DOHH2 (cell line): ENCODE measurements at regions not wholly inside any gene's neighbourhood (a gene's known extent, or its start where the extent isn't known, plus 50 kb on each side); places are given as distances from the start of the nearest gene placed in this dataset.

ENCODE experiments used
- H3F3A ChIP-seq: fragments of 200-600 bp; sonication (generic), shearing (Covaris generic); 2 replicates; pipeline ENCODE4 v1.6.0; 2016; ENCODE audit warnings: antibody characterized with exemption, mild to moderate bottlenecking; ENCODE audit not compliant: control insufficient read depth, insufficient read depth
- H3K27ac ChIP-seq: fragments of 200-600 bp; sonication (generic); 2 replicates; pipeline ENCODE4 v1.5.1; 2014; ENCODE audit warnings: low read depth, mild to moderate bottlenecking, low read length, moderate library complexity
- H3K27me3 ChIP-seq: fragments of 200-600 bp; sonication (generic); 2 replicates; pipeline ENCODE4 v1.6.1; 2014; ENCODE audit warnings: mild to moderate bottlenecking, low read length, mixed read lengths; ENCODE audit not compliant: control insufficient read depth
- H3K36me3 ChIP-seq: fragments of 200-600 bp; sonication (generic); 2 replicates; pipeline ENCODE4 v1.6.1; 2014; ENCODE audit warnings: mild to moderate bottlenecking, low read length, moderate library complexity, mixed read lengths; ENCODE audit not compliant: control insufficient read depth
- H3K4me1 ChIP-seq: fragments of 200-600 bp; sonication (generic); 2 replicates; pipeline ENCODE4 v1.6.1; 2014; ENCODE audit warnings: mild to moderate bottlenecking, low read length, mixed read lengths; ENCODE audit not compliant: control insufficient read depth
- H3K4me2 ChIP-seq: fragments of 200-600 bp; sonication (generic); 2 replicates; pipeline ENCODE4 v1.6.0; 2014; ENCODE audit warnings: mild to moderate bottlenecking, low read length, moderate library complexity
- H3K4me3 ChIP-seq: fragments of 200-600 bp; sonication (generic); 2 replicates; pipeline ENCODE4 v1.5.1; 2014; ENCODE audit warnings: mild to moderate bottlenecking, low read length, mixed read lengths
- H3K79me2 ChIP-seq: fragments of 200-600 bp; sonication (generic); 2 replicates; pipeline ENCODE4 v1.6.1; 2014; ENCODE audit warnings: mild to moderate bottlenecking, low read length, mixed read lengths; ENCODE audit not compliant: control insufficient read depth
- H3K9me2 ChIP-seq: fragments of 200-600 bp; sonication (generic); replicated peaks from 2 replicates; pipeline ENCODE4 v1.6.1; 2014; ENCODE audit warnings: mild to moderate bottlenecking, low read length, mixed read lengths; ENCODE audit not compliant: control insufficient read depth
- H3K9me3 ChIP-seq: fragments of 200-600 bp; sonication (generic); 2 replicates; pipeline ENCODE4 v1.6.1; 2014; ENCODE audit warnings: antibody characterized with exemption, low read length, mixed read lengths; ENCODE audit not compliant: control insufficient read depth, insufficient read depth
- H4K20me1 ChIP-seq: fragments of 200-600 bp; sonication (generic); 2 replicates; pipeline ENCODE4 v1.6.0; 2014; ENCODE audit warnings: low read depth, mild to moderate bottlenecking, antibody characterized with exemption, low read length, moderate library complexity; ENCODE audit not compliant: control insufficient read depth, insufficient read depth
- CTCF ChIP-seq: fragments of 200-600 bp; sonication (generic); IDR thresholded peaks from one replicate; pipeline ENCODE4 v1.5.1; 2014; ENCODE audit warnings: antibody characterized with exemption, mild to moderate bottlenecking, low read depth, low read length; ENCODE audit not compliant: poor library complexity, severe bottlenecking
- EZH2phosphoT487 ChIP-seq: fragments of 200-600 bp; sonication (generic); IDR thresholded peaks from 2 replicates; pipeline ENCODE4 v1.6.1; 2017; ENCODE audit warnings: borderline replicate concordance, mild to moderate bottlenecking, antibody characterized with exemption, low read length, moderate library complexity, mixed read lengths

GRCh38 chr2:119062652-119063051, 95.9 kb downstream of the C1QL2 start:
- no peaks in the 10 kb centered on the region for H3K36me3 ChIP-seq
- no peaks in the 10 kb centered on the region for H4K20me1 ChIP-seq
- no peaks in the 10 kb centered on the region for H3K9me3 ChIP-seq
- H3K4me3 ChIP-seq: no peak overlapping the region
- H3K27ac ChIP-seq: no peak overlapping the region
- no peaks in the 10 kb centered on the region for H3K4me1 ChIP-seq
- H3F3A ChIP-seq: no peaks in the 10 kb centered on the region
- H3K27me3 ChIP-seq: no peaks in the 10 kb centered on the region; the same call in 1 of the 2 replicates
- H3K9me2 ChIP-seq: no peaks in the 10 kb centered on the region
- no peak overlapping the region for H3K4me2 ChIP-seq
- H3K79me2 ChIP-seq: no peaks in the 10 kb centered on the region
- no peak for TF ChIP-seq CTCF
- TF ChIP-seq EZH2phosphoT487: no peak

GRCh38 chr2:119062179-119062578, 96.4 kb downstream of the C1QL2 start:
- no peaks in the 10 kb centered on the region for H3K36me3 ChIP-seq
- no peak for TF ChIP-seq CTCF
- TF ChIP-seq EZH2phosphoT487: no peak
- H3K9me3 ChIP-seq: no peaks in the 10 kb centered on the region
- H3K4me2 ChIP-seq: no peak overlapping the region
- H3K27ac ChIP-seq: no peak overlapping the region
- H3K9me2 ChIP-seq: no peaks in the 10 kb centered on the region
- H3K4me1 ChIP-seq: no peaks in the 10 kb centered on the region
- no peaks in the 10 kb centered on the region for H3K79me2 ChIP-seq
- no peaks in the 10 kb centered on the region for H4K20me1 ChIP-seq
- no peaks in the 10 kb centered on the region for H3F3A ChIP-seq
- no peaks in the 10 kb centered on the region; the same call in 1 of the 2 replicates for H3K27me3 ChIP-seq
- H3K4me3 ChIP-seq: no peak overlapping the region

- Histone ChIP-seq H3K9me3 (no peaks in the 10 kb centered on the region), H3K4me1 (no peaks in the 10 kb centered on the region), H3K9me2 (no peaks in the 10 kb centered on the region)
Measured at GRCh38 chr2:119059940-119060339, 98.6 kb downstream of the C1QL2 start.

More at GRCh38 chr2:119059940-119060339, 98.6 kb downstream of the C1QL2 start:
- Histone ChIP-seq H4K20me1 (no peaks in the 10 kb centered on the region), H3K79me2 (no peaks in the 10 kb centered on the region), H3K4me2 (no peak overlapping the region), H3K27ac (no peak overlapping the region), H3K27me3 (no peaks in the 10 kb centered on the region; the same call in 1 of the 2 replicates), H3F3A (no peaks in the 10 kb centered on the region), H3K4me3 (no peak overlapping the region), H3K36me3 (no peaks in the 10 kb centered on the region)
- TF ChIP-seq EZH2phosphoT487 (no peak), CTCF (no peak)
